Psoas muscle (tissue), 7 donors: ENCODE measurements at regions not wholly inside any gene's neighbourhood (a gene's known extent, or its start where the extent isn't known, plus 50 kb on each side); places are given as distances from the start of the nearest gene placed in this dataset.

Source experiments
- ATAC-seq, 4 donors: fragments of 200-7000 bp; cut with Tn5 transposase; one replicate each; pipeline ENCODE4 v1.9.1; 2020; ENCODE audit warnings: moderate library complexity in 3 of 4, mild to moderate bottlenecking in 2 of 4
- DNase-seq, 2 donors: peaks; one replicate each; pipeline ENCODE4 v3.0.0-alpha.2; 2020
- H3K27ac ChIP-seq: fragments of 200-600 bp; one replicate; pipeline ENCODE4 v1.8.0; 2022
- H3K27me3 ChIP-seq, 3 donors: fragments of 200-600 bp in 1 of 3; one replicate each; pipeline versions ENCODE4 v1.6.1 to v1.8.0; 2013 to 2022; ENCODE audit warnings: low read length in 2 of 3, mild to moderate bottlenecking in 2 of 3, moderate library complexity in 1 of 3; ENCODE audit not compliant: insufficient read depth in 3 of 3
- H3K36me3 ChIP-seq, 2 donors: fragments of 200-600 bp in 1 of 2; one replicate each; pipeline versions ENCODE4 v1.6.1 to v1.8.0; 2013 to 2022; ENCODE audit warnings: low read depth in 1 of 2, mild to moderate bottlenecking in 1 of 2, moderate library complexity in 1 of 2; ENCODE audit not compliant: insufficient read depth in 1 of 2
- H3K4me1 ChIP-seq: fragments of 200-600 bp; one replicate; pipeline ENCODE4 v1.8.0; 2022
- H3K4me3 ChIP-seq: fragments of 200-600 bp; one replicate; pipeline ENCODE4 v1.8.0; 2022; ENCODE audit warnings: mild to moderate bottlenecking
- H3K9me3 ChIP-seq: fragments of 200-600 bp; one replicate; pipeline ENCODE4 v1.8.0; 2022
- WGBS, 3 donors: extraction: QIAGEN DNeasy Blood & Tissue Kit; methylation state at CpG; one replicate each; pipeline versions ENCODE4 v1.1.6 to v1.1.7; 2013; 5-methylcytosine and 5-hydroxymethylcytosine counted together
- intact Hi-C, 2 donors: fragments of 100-400 bp; cut with DNase I; formaldehyde crosslinking; loops; one replicate each; pipeline versions ENCODE4 v1.11.0 to v1.14.2; 2022
- TF ChIP-seq, protein P1 (sequence below): fragments of 200-600 bp; IDR thresholded peaks from one replicate; pipeline ENCODE4 v1.8.0; 2022; ENCODE audit warnings: antibody characterized with exemption
- donor health status: healthy with polysubstance abuse.
- donor health status: DM: no; HTN: no; CAD: no; lungs with moderate emphysema.
- donor health status: Bipolar disorder and iron deficiency.
- donor health status: healthy.
- donor health status: DM: yes; HTN: yes; CAD: no.
- donor health status: DM: no; HTN: no; CAD: no.
- donor health status: DM: yes; HTN: yes; CAD: no.

DNA sequence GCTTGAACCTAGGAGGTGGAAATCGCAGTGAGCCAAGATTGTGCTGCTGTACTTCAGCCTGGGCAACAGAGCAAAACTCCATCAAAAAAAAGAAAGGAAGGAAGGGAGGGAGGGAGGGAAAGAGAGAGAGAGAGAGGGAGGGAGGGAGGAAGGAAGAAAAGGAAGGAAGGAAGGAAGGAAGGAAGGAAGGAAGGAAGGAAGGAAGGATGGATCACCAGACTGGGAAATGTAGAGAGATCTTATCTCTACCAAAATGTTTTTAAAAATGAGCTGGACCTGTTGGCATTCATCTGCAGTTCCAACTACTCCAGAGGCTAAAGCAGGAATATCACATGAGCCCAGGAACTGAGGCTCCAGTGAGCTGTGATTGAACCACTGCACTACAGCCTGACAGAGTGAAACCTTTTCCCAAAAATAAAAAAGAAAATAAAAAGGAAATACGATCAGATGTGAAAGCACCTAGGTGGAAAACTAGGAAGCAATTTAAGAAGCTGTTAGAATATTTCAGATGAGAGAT is 239.4 kb downstream of the CDH7 start:
- intact Hi-C loops, result no loop called here
- H3K27ac ChIP-seq, result no peak overlapping the region
- no peaks in the 10 kb centered on the region for H3K9me3 ChIP-seq
- 72 to 83% (median 76%) methylated on average over 2 of the region's 2 CpGs for WGBS, 3 donors
- no peaks in the 10 kb centered on the region for H3K27me3 ChIP-seq
- H3K4me1 ChIP-seq, result no peaks in the 10 kb centered on the region
- no peaks in the 10 kb centered on the region for H3K36me3 ChIP-seq
- TF ChIP-seq, protein P1, sequence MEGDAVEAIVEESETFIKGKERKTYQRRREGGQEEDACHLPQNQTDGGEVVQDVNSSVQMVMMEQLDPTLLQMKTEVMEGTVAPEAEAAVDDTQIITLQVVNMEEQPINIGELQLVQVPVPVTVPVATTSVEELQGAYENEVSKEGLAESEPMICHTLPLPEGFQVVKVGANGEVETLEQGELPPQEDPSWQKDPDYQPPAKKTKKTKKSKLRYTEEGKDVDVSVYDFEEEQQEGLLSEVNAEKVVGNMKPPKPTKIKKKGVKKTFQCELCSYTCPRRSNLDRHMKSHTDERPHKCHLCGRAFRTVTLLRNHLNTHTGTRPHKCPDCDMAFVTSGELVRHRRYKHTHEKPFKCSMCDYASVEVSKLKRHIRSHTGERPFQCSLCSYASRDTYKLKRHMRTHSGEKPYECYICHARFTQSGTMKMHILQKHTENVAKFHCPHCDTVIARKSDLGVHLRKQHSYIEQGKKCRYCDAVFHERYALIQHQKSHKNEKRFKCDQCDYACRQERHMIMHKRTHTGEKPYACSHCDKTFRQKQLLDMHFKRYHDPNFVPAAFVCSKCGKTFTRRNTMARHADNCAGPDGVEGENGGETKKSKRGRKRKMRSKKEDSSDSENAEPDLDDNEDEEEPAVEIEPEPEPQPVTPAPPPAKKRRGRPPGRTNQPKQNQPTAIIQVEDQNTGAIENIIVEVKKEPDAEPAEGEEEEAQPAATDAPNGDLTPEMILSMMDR, result no peak
- no peak for ATAC-seq
- no peak for DNase-seq
- H3K4me3 ChIP-seq, result no peak overlapping the region

DNA sequence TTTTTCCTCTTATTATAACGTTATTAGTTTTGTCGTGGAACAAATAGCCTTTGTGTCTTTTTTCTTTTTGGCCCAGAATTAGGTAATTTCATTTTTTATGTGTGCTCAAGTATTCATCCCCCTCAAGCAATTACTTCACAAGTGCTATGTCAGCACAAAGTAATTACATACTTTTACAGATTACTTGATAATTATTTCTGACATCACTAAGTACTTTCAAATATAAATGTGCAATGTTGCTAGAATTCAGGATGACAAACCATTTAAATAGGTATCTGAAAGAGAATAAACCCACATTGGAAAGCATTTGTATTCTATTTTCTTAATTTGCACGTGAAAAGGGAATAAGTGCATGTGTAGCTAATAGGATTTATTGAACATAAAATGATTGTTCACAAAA is 238.2 kb downstream of the CDH7 start:
- WGBS, 3 donors, result 56 to 65% (median 58%) methylated on average over 3 of the region's 3 CpGs
- Histone ChIP-seq H3K27ac (no peak overlapping the region), H3K4me1 (no peaks in the 10 kb centered on the region), H3K27me3 (no peaks in the 10 kb centered on the region), H3K36me3 (no peaks in the 10 kb centered on the region), H3K4me3 (no peak overlapping the region), H3K9me3 (no peaks in the 10 kb centered on the region)
- no peak for DNase-seq
- intact Hi-C loops, result no loop called here
- ATAC-seq, result no peak
- TF ChIP-seq, protein P1, result no peak

DNA sequence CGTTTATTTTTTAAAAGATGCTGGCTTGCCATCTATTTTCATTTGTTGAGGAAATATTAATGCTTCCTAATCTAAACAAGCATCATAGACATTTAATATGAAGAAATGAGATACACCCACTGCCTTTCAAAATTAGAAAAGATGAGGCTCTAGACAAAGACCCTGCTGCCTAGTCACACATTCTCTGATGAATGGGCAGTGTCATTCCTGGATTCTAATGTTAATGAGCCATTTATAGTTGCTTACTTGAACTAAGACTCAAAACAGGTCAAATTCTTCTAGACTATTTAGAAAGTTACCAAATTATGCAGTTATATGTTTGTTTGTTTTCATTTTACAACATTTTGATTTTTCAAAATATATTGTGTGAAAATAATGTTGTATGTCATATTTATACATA is 237.6 kb downstream of the CDH7 start:
- no peaks in the 10 kb centered on the region for H3K27me3 ChIP-seq
- 78 to 89% (median 86%) methylated on average over 1 of the region's 1 CpG for WGBS, 3 donors
- ATAC-seq (no peak), DNase-seq (no peak)
- no peaks in the 10 kb centered on the region for H3K36me3 ChIP-seq
- intact Hi-C loops, result no loop called here
- no peaks in the 10 kb centered on the region for H3K9me3 ChIP-seq
- H3K4me1 ChIP-seq, result no peaks in the 10 kb centered on the region
- TF ChIP-seq, protein P1, result no peak
- no peak overlapping the region for H3K27ac ChIP-seq
- no peak overlapping the region for H3K4me3 ChIP-seq

DNA sequence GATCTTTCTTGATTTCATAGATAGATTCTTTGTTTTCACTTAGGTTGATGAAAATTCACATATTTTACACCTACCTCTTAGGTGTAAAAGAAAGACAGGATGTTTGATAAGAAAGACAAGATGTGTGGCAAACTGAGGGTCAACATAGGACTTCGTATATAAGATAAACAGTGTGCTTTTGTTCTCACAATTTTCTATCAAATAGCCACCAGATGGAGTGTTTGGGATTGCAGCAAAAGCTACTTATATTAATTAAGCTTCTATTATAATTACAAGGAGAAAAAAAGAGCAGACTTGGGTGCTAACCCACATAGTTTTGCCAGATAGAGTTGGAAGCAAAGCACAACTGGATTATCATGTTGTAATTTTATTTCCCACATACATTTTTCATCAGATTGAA is 232.9 kb downstream of the CDH7 start:
- Histone ChIP-seq H3K36me3 (no peaks in the 10 kb centered on the region), H3K27me3 (no peaks in the 10 kb centered on the region), H3K27ac (no peak overlapping the region), H3K4me1 (no peaks in the 10 kb centered on the region), H3K4me3 (no peak overlapping the region), H3K9me3 (no peaks in the 10 kb centered on the region)
- ATAC-seq (no peak), DNase-seq (no peak)
- 68 to 72% (median 70%) methylated on average over 1 of the region's 1 CpG for WGBS, 3 donors
- TF ChIP-seq, protein P1, result no peak
- intact Hi-C loops, result no loop called here

DNA sequence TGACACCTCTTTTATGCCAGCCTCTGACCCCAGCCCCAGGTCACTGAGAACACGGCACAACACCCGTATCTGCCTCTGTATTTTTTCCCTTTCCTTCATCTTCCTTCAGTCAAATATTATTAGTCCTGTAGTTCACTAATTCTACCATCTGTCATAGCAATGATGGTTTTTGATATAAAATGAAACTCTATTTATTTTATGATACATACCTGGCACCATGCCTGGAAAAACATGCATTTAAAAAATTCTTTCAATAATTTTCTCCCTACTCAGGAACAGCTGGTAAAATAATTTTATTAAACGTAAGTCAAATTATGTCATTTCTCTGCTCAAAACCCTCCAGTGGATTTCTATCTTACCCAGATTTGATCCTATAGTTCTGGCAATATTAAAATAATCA is 224.7 kb downstream of the CDH7 start:
- 16 to 19% (median 17%) methylated on average over 3 of the region's 3 CpGs for WGBS, 3 donors
- no peak overlapping the region for H3K4me3 ChIP-seq
- no peaks in the 10 kb centered on the region for H3K4me1 ChIP-seq
- intact Hi-C loops, result no loop called here
- H3K27me3 ChIP-seq, result no peaks in the 10 kb centered on the region
- H3K36me3 ChIP-seq, result no peaks in the 10 kb centered on the region
- no peak overlapping the region for H3K27ac ChIP-seq
- no peaks in the 10 kb centered on the region for H3K9me3 ChIP-seq
- DNase-seq, result no peak
- no peak for ATAC-seq
- TF ChIP-seq, protein P1, result no peak
